NCI-H2029 treated with DMSO at 0.1 percent for 48 hours (cell line): ENCODE measurements at regions not wholly inside any gene's neighbourhood (a gene's known extent, or its start where the extent isn't known, plus 50 kb on each side); places are given as distances from the start of the nearest gene placed in this dataset.

Experiments
- DNase-seq: peaks from one replicate; lab custom pipeline; 2025; lab: John Stamatoyannopoulos, UW

DNA sequence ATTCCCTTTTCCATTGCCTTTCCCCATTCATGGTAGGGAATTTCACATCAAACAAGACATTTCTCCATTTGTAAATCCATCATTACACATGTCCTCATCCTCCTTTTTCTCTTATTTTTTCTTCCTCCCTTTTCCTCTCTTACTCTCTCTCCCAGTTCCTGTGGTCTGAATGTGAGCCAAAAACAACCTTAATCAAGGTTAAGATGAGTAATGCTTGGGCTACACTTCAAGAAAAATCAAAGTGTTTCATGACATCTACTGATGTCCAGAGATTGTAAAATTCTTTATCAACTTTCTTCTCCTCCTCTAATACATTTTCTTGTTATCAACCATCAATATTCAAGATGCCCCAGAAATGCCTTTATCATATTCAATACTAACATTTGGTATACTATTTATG lies 172.5 kb upstream of the PRNP start:
- DNase-seq, result no peak

DNA sequence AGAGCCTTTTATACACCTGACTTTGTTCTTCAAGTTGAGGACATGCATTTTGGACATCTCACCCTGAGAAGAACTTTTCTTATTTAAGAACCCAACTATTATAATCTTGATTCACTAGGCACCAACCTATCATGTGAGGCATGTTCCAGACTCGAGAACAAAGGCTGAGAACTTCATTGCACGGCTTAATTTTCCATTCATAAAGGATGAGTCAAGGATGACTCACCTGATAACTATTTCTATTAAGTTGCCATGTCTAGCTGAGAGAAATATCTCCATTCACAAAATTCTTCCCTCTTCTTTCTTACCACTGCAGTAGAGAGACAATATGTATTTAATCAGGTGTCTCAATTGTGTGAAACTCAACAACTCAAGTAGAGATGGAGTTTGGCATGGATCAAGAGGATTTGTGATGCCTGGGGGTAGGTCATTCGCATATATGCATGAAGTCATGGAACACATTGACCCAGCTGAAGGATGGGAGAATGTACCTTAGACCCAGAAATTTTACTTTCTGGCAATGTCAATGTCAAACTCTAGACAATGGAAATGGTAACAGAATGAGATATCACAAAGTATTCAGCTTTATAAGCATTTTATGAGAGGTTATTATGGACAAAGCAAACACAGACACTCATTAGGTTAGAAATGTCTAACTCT lies 173.2 kb upstream of the PRNP start:
- DNase-seq, result no peak

DNA sequence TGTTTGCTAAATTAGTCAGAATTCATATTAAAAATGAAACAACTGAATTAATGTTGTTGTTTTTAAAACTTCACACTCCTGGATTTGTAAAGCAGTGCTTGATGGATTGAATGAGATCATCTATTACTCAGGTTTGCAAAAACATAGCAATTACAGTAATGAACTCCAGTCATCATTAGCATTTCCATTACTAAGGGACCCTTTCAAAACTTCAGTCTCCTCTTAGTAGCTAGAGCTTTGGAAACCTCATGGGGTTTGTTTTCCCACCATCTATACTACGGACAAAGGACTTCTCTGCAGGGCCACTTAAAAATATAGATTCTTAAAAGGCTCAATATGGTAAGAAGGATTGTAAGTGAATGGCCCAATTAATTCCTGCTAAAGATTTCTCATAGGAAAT lies 174.5 kb upstream of the PRNP start:
- DNase-seq, result no peak

DNA sequence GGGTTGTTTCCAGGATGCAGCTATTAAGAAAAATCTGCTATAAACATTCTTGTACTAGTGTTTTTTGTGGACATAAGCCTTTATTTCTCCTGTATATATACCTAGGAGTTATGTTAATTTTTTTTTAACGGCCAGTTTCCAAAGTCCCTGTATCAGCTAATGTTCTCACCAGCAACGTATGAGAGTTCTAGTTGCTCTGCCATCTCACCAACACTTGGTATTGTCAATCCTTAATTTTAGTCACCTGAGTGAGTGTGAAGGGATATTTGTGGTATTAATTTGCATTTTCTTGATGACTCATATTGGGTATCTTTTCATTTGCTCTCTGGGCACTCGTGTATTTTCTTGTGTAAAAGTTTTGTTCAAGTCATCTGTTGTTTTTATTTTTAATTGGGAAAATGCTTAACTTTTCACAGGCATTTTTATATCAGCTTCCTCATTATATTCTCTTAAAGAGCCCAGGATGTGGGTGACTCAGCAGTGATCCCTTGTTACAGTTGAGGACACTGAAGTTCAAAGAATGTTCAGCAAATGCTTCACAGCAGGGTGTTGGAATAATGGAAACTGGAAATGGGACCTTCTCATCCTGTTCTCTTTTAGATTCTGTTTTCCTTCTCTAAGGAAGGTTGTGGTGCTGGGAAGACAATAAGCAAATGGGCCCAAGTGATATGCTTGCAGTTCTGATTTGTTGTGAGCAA lies 176.3 kb upstream of the PRNP start:
- DNase-seq, result no peak

DNA sequence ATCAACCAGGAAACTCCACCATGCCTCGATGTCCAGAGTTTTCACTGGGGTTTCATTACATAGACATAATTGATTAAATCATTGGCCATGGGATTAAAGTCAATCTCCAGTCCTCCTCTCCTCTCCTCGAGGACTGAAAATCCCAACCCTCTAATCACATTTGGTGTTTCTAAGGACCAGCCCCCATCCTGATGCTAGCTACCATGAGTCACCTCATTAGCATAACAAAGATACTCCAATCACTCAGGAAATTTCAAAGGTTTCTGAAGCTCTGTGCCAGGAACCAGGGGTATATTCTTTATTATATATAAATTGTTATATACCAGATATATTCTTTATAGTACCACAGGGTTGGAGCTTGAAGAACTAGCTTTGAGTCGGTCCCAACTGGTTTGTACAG lies 177.5 kb upstream of the PRNP start:
- DNase-seq, result no peak

DNA sequence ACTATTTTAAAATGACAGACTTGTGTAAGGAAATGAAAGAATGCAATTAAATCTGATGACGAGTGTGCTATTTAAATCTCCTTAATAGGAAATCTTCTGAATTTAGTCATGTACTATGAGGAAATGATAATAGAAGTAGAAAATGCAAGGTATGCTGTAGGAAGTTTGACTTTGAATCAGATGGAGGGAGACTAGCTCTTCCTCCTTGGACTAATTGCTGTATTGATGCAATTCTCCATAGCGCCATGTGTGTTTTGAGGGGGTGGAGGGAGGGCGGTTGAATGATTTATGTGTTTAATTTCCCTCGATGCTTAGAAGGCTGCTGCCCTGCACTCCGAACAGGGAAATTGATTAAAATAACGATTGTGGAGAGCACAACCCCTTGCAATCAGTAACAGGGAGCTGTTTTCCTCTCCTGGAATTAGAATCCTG lies 179.0 kb upstream of the PRNP start:
- DNase-seq, result no peak

DNA sequence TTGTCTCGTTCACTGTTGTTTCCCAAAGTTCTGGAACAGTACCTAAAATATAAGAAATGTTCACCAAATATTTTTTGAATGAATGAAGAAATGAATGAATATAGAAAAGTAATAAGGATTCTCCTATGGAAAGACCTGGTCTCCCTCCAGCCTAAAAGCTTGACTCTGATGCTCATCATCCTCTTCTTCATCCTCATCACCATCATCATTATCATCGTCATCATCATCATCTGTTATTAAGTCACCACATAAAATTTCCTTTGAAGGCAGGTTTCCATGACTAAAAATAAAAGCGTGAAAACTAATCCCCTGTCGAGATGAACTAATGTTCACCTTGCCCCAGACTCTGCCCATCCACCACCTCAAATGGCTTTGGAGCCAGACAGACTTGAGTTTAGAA lies 181.4 kb upstream of the PRNP start:
- no peak for DNase-seq

DNA sequence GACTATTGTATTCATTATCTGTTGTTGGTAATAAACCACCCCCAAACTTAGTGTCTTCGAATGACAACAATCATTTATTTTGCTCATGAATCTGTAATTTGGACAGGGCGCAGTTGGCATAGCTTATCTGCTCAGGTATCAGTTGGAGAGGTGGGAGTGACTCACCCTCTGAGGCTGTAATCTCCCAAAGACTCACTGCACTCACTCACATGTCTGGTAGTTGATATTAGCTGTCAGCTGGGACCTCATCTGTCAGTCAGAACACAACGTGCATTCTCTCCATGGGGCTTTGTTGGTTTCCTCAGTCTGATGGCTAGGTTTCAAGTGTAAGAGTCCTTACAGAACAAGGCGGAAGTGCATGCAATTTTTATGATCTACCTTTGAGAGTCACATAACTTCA lies 183.5 kb upstream of the PRNP start:
- no peak for DNase-seq

DNA sequence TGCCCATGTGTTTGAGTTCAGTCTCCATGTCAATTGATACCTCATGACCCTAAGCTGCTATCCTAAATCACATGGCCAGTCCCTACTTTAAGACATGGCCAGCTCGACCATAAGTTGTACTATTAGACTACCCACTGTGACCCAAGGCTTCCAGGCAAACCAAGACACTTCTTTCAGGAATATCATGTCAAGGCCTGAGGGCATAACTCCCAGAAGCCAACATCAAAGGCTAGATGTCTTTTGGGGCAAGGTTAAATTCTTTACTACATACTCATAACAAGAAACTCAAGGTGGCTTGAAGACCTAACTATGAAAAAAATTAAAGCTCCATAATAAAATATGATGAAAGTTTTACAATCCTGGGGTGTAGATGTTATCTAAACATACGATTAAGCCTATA lies 192.9 kb upstream of the PRNP start:
- DNase-seq, result no peak

DNA sequence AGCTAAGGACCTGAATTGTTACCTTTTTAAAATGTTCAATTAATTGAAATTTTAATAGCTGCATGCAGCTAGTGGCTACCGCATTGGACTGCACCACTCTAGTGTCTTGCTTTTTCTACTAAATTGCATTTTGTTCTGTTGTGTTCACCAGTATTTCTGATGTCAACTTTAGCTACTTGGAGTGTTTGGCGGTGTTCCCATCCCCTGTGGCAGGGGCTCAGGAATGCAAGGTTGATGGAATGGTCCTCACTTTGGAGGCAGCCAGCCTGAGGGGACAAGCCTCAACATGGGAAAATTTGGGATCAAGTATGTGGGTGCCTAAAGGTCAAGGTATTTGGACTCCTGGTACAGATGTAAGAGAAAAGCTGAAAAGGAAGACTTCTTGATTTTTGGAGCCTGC lies 194.6 kb upstream of the PRNP start:
- DNase-seq, result no peak

DNA sequence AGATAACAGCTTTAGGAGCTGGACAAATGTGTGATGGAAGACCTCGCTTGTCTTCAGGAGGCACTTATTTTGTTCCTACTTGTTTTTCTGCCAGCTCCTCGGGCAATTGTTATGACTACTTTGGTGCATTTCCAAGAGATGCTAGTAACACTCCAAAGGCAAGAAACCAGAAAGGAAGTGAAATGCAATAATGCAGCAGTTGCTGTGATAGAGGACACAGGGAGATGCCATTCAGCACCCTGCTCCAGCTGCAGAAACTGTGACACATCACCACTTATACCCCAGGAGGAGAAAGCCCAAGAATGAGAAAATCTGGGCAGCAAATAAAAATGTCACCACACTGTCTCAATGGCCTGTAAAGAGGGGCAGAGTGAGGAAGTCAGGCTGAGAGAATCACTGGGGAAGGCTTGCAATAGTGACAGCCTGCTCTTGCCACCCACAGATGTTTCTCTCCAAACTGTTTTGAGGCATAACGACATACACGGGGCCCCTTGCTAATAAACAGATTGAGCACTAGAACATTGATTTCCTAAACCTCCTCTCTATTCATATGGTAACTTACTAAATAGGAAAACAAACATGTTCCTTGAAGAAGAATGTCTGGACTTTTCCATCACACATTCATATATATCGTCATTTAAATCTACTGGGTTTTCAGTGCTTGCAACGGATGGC lies 195.5 kb upstream of the PRNP start:
- DNase-seq, result no peak

DNA sequence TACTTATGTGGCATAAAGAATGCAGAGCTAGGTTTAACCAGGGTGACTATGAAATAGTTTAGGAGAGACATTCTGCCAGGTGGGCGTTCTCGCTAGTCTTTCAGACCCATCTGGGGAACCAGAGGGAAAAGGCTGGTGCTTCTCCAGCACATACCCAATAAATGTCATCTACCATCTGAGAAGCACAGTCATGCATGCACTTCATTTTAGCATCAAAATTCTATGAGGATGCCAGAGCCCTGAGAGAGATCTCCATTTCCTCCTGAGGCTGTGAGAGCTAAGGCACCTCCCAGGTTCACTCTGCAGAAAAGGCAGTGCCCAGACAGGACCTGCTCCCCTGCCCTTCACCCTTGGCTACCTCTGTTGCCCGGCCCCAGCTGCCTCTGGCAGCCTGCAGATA lies 196.2 kb upstream of the PRNP start:
- no peak for DNase-seq

DNA sequence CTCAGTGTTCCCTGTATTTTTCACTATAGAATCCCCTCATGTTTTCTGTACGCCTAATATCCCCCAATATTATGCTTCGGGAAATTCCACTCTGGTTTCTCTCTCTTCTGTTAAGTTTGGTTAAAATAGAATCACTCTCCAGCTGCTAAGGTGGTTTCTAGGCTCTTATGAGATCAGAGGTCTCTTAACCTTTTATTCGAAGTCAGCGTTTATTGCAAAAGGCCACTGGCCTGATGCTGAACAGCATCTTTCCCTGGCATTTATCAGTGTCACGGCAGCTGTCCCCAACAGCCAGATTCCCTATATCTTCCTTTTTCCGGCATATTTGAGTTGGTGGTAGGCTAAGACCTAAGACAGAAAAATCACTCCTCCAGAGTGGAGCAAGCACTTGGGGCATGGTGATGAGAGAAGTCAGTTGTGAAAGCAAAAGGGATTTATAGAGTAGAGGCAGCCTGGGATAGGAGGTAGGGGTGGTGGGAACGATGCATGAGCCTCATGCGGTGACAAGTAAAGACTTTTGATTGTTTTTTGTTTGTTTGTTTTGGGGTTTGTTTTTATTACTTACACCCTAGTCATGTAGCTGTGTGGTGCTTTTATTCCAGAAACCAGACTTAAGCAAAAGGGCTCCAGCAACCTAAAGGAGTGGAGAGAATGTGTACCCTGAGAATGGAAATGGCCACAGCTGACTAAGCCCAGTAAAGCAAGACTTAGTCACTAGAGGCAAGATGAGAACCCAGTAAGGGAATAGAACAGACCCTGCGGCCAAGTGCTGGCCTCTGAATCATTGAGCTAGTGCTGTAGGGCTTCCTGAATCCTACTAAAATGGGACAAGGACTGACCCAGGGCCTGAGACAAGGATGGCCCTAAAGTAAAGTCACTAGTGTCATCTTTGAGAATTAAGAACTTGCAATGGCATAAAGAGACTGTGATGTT lies 197.6 kb upstream of the PRNP start:
- no peak for DNase-seq

DNA sequence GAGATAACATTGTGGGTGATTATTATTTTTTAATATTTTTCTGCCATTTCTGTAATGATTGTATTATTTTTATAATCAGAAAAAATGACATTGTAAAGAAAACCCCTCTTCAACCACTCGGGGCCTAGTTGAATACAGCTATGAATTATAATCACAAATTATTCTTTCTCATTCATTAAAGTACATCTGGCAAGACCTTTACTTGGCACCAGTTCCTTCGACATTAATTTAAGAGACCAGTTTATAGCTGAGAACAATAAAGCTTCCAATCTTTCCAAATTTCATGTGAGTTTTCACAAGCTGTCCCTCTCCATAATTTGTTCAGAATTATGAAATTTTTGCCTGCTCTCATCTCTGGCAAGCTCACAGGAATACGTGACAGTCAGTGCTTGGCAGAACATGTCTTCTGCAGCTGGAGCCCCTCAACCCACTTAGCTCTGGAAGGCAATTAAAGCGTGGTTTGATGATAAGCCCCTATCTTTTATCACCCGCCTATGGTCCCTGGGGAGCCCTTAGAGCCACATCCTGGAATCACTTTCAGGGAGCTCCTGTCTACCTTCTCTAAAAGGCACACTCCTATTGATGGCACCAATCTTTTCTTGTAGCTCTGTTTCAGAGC lies 201.8 kb upstream of the PRNP start:
- DNase-seq, result no peak

DNA sequence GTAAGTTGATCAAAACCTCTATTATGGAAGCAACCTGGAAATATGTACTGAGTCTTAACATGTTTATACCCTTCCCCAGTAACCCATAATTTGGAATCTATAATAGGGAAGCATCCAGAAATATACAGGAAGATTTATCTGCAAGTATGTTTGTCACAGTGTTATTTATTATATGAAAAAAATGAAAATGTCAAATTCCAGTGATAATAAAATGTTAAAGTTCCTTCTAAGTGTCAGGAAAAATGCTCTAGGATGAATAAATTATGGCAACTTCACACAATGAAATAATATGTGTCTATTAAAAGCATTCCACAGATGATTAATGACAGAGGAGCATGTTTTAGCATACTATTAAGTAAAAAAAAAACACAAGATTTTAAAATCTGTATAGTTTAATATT lies 202.3 kb upstream of the PRNP start:
- no peak for DNase-seq

DNA sequence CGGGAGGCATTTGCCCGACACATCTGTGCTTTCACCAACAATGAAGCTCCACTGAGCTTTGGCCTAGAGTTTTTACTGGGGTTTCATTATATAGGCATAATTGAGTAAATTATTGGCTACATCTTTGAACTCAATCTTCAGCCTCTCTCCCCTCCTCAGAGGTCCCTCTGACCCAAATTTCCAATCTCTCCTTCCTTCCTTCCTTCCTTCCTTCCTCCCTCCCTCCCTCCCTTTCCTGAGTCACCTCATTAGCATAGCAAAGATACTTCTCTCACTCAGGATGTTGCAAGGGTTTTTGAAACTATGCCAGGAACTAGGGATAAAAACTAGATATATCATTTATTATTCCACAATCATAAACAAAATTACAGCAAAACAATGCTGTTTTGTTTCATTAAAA lies 202.8 kb upstream of the PRNP start:
- DNase-seq, result no peak

DNA sequence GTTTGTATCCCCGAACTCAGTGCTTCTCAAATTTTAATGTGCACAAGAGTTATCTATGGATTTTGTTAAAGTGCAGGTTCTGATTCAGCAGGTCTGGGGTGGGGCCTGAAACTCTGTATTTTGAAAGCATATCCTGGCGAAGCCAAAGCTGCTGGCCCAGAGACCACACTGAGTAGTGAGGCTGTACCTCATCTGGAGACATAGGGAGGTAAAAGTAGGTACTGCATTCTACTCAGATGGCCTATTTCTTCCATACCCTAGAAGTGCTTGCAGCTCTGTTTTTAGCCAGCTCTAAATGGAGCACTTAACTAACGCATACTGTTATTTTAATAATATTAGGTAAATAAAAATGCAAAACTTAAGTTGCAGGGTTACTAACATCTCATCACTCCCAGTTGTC lies 206.2 kb upstream of the PRNP start:
- DNase-seq, result no peak

DNA sequence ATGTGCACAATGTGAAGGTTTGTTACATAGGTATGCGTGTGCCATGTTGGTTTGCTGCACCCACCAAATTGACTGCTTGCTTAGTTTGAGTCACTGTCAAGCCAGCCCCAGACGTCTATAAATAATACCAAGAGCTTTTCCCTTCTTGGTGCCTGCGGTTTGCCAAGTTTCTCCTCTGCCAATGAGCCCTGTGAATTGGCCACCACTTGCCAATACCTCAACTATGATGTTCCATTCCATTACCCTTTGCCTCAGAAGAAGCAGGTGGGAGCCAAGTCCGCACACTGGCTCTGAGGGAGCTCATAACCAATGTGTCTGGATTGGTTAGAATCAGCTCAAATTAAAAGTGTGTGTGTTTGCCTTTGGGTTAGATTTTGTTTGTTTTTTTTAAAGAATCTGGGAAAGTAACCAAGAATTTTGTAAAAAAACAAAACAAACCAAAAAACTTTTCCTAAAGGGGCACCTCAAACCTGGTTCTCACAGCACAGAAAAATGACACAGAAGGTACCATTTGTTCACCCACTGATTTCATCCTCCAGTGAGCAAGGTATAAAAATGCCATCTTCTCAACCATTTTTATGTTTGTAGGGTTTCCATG lies 209.3 kb upstream of the PRNP start:
- DNase-seq, result no peak

DNA sequence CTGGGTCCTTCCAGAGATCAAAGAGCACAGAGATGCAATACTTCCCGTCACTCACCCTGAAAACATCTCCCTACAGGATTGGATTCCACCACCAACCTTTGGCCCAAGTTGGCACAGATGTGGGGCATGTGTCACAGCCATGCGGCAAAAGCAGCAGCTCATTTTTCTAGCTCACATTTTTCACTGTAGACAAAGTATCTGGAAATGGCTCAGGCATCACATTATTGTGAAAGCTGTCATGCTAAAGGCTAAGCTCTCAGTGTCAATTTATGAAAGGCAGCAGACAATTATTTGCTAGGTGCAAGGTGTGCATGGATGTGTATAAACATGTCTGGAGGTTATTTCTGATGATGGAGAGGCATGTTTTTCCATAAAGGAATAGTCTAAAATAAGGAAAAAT lies 213.3 kb upstream of the PRNP start:
- DNase-seq, result no peak

DNA sequence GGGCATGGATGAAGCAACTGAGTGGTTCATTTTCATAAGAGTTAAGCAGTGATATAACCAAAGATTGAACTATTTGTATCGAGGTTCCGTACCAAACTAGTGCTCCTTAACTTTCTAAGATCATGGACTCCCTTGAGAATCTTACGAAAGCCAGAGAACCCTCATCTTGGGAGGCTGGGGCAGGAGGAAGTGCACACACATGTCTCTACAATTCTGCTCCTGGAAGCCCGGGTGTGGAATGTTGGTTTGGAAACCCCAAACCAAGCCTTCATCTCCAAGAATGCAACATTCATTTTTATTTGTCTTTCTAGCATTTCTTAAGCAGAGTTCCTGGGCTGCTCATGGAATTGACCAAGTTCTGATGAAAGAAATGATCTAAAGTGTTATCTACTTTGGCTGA lies 215.0 kb upstream of the PRNP start:
- DNase-seq, result no peak

DNA sequence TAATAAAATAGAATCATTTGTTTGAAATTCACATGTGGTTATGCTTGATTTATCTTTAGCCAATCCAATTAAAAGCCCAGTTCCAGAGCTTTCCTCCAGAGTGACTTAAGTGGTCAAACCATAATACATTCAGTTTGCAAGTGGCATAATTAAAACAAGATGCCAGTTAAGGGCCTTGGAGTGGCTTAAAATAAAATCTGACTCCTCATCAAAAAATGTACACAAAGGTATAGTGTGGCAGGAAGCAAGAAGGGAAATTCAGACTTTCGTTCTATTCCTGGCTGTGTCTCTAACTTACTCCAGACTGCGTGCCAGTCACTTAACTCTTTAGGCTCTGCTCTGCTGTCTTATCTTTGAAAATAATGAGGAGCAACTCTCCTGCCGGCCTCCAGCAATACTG lies 215.9 kb upstream of the PRNP start:
- peak; percentile 33 for DNase-seq

DNA sequence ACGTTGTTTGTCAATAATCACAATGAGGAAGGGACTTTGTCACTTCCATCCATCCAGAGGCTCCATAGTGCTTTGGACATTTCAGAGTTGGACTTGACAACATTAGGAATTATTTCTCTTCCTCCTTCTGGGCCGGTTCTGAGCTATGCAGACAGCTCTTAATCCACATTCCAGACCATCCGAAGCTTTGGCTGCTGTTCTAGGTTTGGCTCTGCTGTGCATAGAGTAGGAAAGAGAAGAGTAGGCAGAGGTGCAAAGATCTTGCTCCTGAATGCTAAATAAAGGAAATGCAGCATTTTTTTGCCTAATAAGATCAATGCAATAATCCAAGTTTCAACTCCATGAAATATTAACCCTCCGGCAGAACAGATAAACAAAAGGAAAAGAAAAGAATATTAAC lies 216.3 kb upstream of the PRNP start:
- no peak for DNase-seq
